ENCODE measurements at regions not wholly inside any gene's neighbourhood (a gene's known extent, or its start where the extent isn't known, plus 50 kb on each side); places are given as distances from the start of the nearest gene placed in this dataset.
"Not testable (repeated sequence)": the region's sequence is repeated elsewhere in the genome, so short reads cannot be mapped to it uniquely, and the experiment has no call there.

DNA sequence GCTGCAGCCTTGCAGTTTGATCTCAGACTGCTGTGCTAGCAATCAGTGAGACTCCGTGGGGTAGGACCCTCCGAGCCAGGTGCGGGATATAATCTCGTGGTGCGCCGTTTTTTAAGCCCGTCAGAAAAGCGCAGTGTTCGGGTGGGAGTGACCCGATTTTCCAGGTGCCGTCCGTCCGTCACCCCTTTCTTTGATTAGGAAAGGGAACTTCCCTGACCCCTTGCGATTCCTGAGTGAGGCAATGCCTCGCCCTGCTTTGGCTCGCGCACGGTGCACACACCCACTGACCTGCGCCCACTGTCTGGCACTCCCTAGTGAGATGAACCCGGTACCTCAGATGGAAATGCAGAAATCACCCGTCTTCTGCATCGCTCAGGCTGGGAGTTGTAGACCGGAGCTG is 203.2 kb downstream of the SNCAIP start:
- TF ChIP-seq, protein P1, sequence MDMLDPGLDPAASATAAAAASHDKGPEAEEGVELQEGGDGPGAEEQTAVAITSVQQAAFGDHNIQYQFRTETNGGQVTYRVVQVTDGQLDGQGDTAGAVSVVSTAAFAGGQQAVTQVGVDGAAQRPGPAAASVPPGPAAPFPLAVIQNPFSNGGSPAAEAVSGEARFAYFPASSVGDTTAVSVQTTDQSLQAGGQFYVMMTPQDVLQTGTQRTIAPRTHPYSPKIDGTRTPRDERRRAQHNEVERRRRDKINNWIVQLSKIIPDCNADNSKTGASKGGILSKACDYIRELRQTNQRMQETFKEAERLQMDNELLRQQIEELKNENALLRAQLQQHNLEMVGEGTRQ (IDR thresholded peaks at IDR 0.05; ENCODE audit: low read depth, low read length): not testable (repeated sequence)
- TF ChIP-seq CTCF (conservative IDR thresholded peaks at IDR 0.05; ENCODE audit: low read depth, low read length); RFX5 (IDR thresholded peaks at IDR 0.05; ENCODE audit: low read depth, low read length); POLR2A (IDR thresholded peaks at IDR 0.05; ENCODE audit: low read depth, low read length); MXI1 (IDR thresholded peaks at IDR 0.05; ENCODE audit: borderline replicate concordance, low read depth, low read length); FOS (IDR thresholded peaks at IDR 0.05; ENCODE audit: low read depth, low read length); CEBPB (IDR thresholded peaks at IDR 0.05; ENCODE audit: low read depth, low read length); ELK1 (IDR thresholded peaks at IDR 0.05; ENCODE audit: borderline replicate concordance, low read depth, low read length); MAZ (IDR thresholded peaks at IDR 0.05; ENCODE audit: borderline replicate concordance, low read depth, low read length); RCOR1 (IDR thresholded peaks at IDR 0.05; ENCODE audit: insufficient replicate concordance, low read length); SMC3 (IDR thresholded peaks at IDR 0.05; ENCODE audit: low read depth, low read length); RAD21 (IDR thresholded peaks at IDR 0.05; ENCODE audit: low read length): not testable (repeated sequence)

Data from IMR-90 (cell line).